Gastrocnemius medialis (tissue), 4 donors: ENCODE measurements at regions not wholly inside any gene's neighbourhood (a gene's known extent, or its start where the extent isn't known, plus 50 kb on each side); places are given as distances from the start of the nearest gene placed in this dataset.

Source experiments
- ATAC-seq, 2 donors: fragments of 150-250 bp; one replicate each; pipeline ENCODE4 v1.9.1; 2016
- DNase-seq, 2 donors: peaks; one replicate each; pipeline ENCODE4 v3.0.0-alpha.2; 2019
- H3K27ac ChIP-seq, 4 donors: fragments of 200-600 bp; sonication (generic); 1 replicate in 1 of 4; 2 replicates in 3 of 4; pipeline ENCODE4 v1.5.1; 2016 to 2018; ENCODE audit warnings: mild to moderate bottlenecking in 2 of 4, moderate library complexity in 1 of 4
- H3K27me3 ChIP-seq, 3 donors: fragments of 200-600 bp; sonication (generic) in 2 of 3; 1 replicate in 1 of 3; 2 replicates in 2 of 3; pipeline versions ENCODE4 v1.5.1 to v1.6.0; 2016 to 2019; ENCODE audit warnings: mild to moderate bottlenecking in 1 of 3, moderate library complexity in 1 of 3
- H3K36me3 ChIP-seq, 2 donors: fragments of 200-600 bp; sonication (generic) in 1 of 2; one replicate each; pipeline ENCODE4 v1.5.1; 2017 to 2018
- H3K4me1 ChIP-seq, 2 donors: fragments of 200-600 bp; sonication (generic) in 1 of 2; one replicate each; pipeline ENCODE4 v1.5.1; 2016 to 2017; ENCODE audit warnings: mild to moderate bottlenecking in 2 of 2
- H3K4me3 ChIP-seq, 4 donors: fragments of 200-600 bp; sonication (generic) in 3 of 4; 1 replicate in 1 of 4; 2 replicates in 3 of 4; pipeline ENCODE4 v1.5.1; 2016 to 2019; ENCODE audit warnings: mild to moderate bottlenecking in 2 of 4
- H3K9me3 ChIP-seq, 3 donors: fragments of 200-600 bp; sonication (generic) in 2 of 3; 1 replicate in 1 of 3; 2 replicates in 2 of 3; pipeline ENCODE4 v1.5.1; 2016 to 2019
- POLR2A ChIP-seq, 2 donors: fragments of 450-650 bp; IDR thresholded peaks; one replicate each; pipeline ENCODE4 v1.6.1; 2017; ENCODE audit warnings: antibody characterized with exemption in 2 of 2, mild to moderate bottlenecking in 2 of 2, moderate library complexity in 2 of 2
- in situ Hi-C, 4 donors: fragments of 200-750 bp; cut with MboI; loops; one replicate each; pipeline versions ENCODE4 v1.15.0 to v1.8.0; 2017; ENCODE audit warnings: low sequenced_read_pairs in 4 of 4
- intact Hi-C: fragments of 100-400 bp; cut with DNase I; formaldehyde crosslinking; loops from one replicate; pipeline ENCODE4 v1.15.1; 2023; ENCODE audit warnings: low total_unique reads
- TF ChIP-seq, protein P1 (sequence below), 5 experiments: fragments of 450-650 bp in 3 of 5; fragments of 200-600 bp in 2 of 5; sonication (generic) in 2 of 5; IDR thresholded peaks in 4 of 5; conservative IDR thresholded peaks in 1 of 5; 1 replicate in 4 of 5; 2 replicates in 1 of 5; pipeline ENCODE4 v1.5.1; 2016 to 2019; ENCODE audit warnings: antibody characterized with exemption in 5 of 5, mild to moderate bottlenecking in 3 of 5, moderate library complexity in 3 of 5

DNA sequence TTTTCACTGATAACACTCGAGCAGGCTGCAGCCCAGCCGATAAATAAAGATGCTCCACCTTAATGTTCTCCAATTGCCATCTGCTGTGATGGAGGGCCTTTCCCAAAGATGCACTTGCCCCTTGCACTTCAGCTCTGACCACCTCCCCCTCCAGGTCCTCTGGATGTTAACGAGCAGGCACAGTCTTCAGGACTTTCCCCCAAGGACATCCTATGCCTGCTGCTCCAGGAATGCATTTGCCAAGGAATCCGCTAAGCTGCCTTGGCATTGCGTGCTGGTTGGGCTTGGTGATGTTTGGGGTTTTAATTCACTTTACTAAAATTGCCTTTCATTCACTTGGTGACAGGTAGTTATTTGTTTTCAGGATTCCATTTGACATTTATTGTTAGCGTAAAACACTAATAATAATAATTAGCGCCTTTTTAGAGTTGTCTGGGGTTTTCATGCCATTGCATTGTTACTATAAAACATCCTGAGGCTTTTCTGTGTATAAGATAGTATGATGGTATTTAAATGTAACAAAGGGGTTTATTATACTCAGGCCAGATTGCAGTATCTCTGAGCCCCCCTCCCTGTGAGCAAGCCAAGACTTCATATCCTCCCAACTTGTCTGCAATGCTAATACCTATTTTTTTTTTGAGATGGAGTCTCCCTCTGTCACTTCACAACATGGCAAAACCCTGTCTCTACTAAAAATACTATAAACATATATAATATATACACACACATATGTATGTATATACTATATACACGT lies 66.7 kb upstream of the TSHZ2 start:
- Histone ChIP-seq H3K27me3 (peaks cover 0 to 5% (median 0%) of the 10 kb centered on the region in 3 donors), H3K4me3 (no peak overlapping the region), H3K36me3 (no peaks in the 10 kb centered on the region), H3K4me1 (no peaks in the 10 kb centered on the region), H3K9me3 (no peaks in the 10 kb centered on the region), H3K27ac (no peak overlapping the region)
- intact Hi-C loops: no loop called here
- ATAC-seq (no peak), DNase-seq (no peak)
- in situ Hi-C loops: no loop called here
- TF ChIP-seq, protein P1, sequence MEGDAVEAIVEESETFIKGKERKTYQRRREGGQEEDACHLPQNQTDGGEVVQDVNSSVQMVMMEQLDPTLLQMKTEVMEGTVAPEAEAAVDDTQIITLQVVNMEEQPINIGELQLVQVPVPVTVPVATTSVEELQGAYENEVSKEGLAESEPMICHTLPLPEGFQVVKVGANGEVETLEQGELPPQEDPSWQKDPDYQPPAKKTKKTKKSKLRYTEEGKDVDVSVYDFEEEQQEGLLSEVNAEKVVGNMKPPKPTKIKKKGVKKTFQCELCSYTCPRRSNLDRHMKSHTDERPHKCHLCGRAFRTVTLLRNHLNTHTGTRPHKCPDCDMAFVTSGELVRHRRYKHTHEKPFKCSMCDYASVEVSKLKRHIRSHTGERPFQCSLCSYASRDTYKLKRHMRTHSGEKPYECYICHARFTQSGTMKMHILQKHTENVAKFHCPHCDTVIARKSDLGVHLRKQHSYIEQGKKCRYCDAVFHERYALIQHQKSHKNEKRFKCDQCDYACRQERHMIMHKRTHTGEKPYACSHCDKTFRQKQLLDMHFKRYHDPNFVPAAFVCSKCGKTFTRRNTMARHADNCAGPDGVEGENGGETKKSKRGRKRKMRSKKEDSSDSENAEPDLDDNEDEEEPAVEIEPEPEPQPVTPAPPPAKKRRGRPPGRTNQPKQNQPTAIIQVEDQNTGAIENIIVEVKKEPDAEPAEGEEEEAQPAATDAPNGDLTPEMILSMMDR (IDR thresholded peaks at IDR 0.05 in 4 of 5, conservative IDR thresholded peaks at IDR 0.05 in 1 of 5): no peak
- no peak for TF ChIP-seq POLR2A (IDR thresholded peaks at IDR 0.05)

DNA sequence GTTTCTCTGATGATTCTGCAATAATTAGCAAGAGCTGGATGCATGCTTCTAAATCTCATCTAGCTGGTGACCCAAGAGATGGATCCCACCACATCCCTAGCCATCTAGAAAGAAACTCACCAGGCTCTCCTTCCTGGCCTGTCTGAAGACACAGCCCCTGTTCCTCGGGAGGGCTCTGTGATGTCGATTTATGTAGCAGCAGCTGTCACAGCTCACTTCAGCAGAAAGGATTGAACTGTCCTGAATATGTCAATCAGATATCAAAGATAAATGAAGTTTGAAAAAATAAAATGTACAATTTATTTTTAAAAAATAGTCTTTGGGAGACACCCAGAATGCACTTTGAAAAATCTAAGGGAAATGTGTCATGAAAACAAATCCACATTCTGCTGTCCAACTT lies 67.3 kb upstream of the TSHZ2 start:
- TF ChIP-seq, protein P1 (IDR thresholded peaks at IDR 0.05 in 4 of 5, conservative IDR thresholded peaks at IDR 0.05 in 1 of 5): no peak
- no peak for TF ChIP-seq POLR2A (IDR thresholded peaks at IDR 0.05)
- Histone ChIP-seq H3K27ac (no peak overlapping the region), H3K27me3 (peaks cover 0 to 5% (median 0%) of the 10 kb centered on the region in 3 donors), H3K36me3 (no peaks in the 10 kb centered on the region), H3K4me1 (no peaks in the 10 kb centered on the region), H3K9me3 (no peaks in the 10 kb centered on the region), H3K4me3 (no peak overlapping the region)
- ATAC-seq: no peak
- intact Hi-C loops (no loop called here), in situ Hi-C loops (no loop called here)
- no peak for DNase-seq

- Histone ChIP-seq H3K9me3 (no peaks in the 10 kb centered on the region), H3K4me1 (no peaks in the 10 kb centered on the region), H3K4me3 (no peak overlapping the region), H3K27me3 (peaks cover 0 to 2% (median 0%) of the 10 kb centered on the region in 3 donors), H3K27ac (no peak overlapping the region), H3K36me3 (no peaks in the 10 kb centered on the region)
- in situ Hi-C loops: no loop called here
- DNase-seq: no peak
- no peak for ATAC-seq
- intact Hi-C loops: no loop called here
- TF ChIP-seq, protein P1 (IDR thresholded peaks at IDR 0.05 in 4 of 5, conservative IDR thresholded peaks at IDR 0.05 in 1 of 5): no peak
- no peak for TF ChIP-seq POLR2A (IDR thresholded peaks at IDR 0.05)
These were observed 73.0 kb upstream of the TSHZ2 start for GRCh38 chr20:52899041-52899608.

GRCh38 chr20:52896348-52896747 lies 75.8 kb upstream of the TSHZ2 start:
- H3K27ac ChIP-seq: no peak overlapping the region
- TF ChIP-seq, protein P1 (IDR thresholded peaks at IDR 0.05 in 4 of 5, conservative IDR thresholded peaks at IDR 0.05 in 1 of 5): no peak
- TF ChIP-seq POLR2A (IDR thresholded peaks at IDR 0.05): no peak
- no peak overlapping the region for H3K4me3 ChIP-seq
- no peaks in the 10 kb centered on the region for H3K4me1 ChIP-seq
- H3K36me3 ChIP-seq: no peaks in the 10 kb centered on the region
- ATAC-seq (no peak), DNase-seq (no peak)
- H3K9me3 ChIP-seq: no peaks in the 10 kb centered on the region
- intact Hi-C loops (no loop called here), in situ Hi-C loops (no loop called here)
- H3K27me3 ChIP-seq: no peaks in the 10 kb centered on the region
